ENCODE measurements at regions not wholly inside any gene's neighbourhood (a gene's known extent, or its start where the extent isn't known, plus 50 kb on each side); places are given as distances from the start of the nearest gene placed in this dataset.
"Not testable (repeated sequence)": the region's sequence is repeated elsewhere in the genome, so short reads cannot be mapped to it uniquely, and the experiment has no call there.

DNA sequence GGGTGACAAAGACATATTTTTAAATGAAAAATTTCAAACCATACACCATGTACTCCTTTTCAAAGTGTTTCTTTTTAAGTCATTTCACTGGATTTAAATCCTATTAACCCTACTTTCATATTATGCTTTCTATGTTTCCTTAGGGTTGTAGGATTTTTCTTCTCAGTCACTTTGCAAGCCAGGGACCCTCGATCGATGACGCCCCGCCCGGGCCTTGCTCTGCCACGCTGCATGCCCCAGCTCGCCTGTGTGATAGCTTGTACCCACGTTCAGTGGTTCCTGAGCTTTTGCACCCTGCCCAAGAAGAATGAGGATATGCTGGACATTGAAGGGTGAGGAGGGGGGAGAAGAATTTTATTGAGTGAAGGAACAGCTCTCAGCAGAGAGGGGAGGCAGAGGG, 568.0 kb downstream of the TRIB2 start:
- 83 to 88% methylated on average over 8 of the region's 8 CpGs for WGBS, 2 donors
- Histone ChIP-seq H3K27ac (no peak overlapping the region), H3K4me1 (no peaks in the 10 kb centered on the region), H3K36me3 (no peaks in the 10 kb centered on the region), H3K4me3 (no peak overlapping the region), H3K27me3 (no peaks in the 10 kb centered on the region), H3K9me3 (no peaks in the 10 kb centered on the region)
- no peak for DNase-seq (ENCODE audit: low spot score in 2 of 2)
- TF ChIP-seq EP300 (IDR thresholded peaks at IDR 0.05) (no peak), POLR2A (IDR thresholded peaks at IDR 0.05) (no peak)
- TF ChIP-seq, protein P1, sequence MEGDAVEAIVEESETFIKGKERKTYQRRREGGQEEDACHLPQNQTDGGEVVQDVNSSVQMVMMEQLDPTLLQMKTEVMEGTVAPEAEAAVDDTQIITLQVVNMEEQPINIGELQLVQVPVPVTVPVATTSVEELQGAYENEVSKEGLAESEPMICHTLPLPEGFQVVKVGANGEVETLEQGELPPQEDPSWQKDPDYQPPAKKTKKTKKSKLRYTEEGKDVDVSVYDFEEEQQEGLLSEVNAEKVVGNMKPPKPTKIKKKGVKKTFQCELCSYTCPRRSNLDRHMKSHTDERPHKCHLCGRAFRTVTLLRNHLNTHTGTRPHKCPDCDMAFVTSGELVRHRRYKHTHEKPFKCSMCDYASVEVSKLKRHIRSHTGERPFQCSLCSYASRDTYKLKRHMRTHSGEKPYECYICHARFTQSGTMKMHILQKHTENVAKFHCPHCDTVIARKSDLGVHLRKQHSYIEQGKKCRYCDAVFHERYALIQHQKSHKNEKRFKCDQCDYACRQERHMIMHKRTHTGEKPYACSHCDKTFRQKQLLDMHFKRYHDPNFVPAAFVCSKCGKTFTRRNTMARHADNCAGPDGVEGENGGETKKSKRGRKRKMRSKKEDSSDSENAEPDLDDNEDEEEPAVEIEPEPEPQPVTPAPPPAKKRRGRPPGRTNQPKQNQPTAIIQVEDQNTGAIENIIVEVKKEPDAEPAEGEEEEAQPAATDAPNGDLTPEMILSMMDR (IDR thresholded peaks at IDR 0.05) = no peak

DNA sequence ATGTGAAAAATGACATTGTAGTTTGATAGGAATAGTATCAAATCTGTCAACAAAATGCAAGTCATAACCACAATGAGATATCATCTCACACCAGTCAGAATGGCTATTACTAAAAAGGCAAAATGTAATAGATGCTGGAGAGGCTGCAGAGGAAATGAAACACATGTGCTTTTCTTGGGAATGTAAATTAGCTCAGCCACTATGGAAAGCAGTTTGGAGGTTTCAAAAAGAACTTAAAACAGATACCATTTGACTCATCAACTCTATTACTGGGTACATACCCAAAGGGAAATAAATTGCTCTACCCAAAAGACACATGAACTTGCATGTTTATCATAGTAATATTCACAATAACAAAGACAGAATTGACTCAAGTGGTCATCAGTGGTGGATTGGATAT, 572.6 kb downstream of the TRIB2 start:
- Histone ChIP-seq H3K4me3 (no peak overlapping the region), H3K4me1 (no peaks in the 10 kb centered on the region), H3K27ac (no peak overlapping the region), H3K36me3 (no peaks in the 10 kb centered on the region), H3K9me3 (no peaks in the 10 kb centered on the region), H3K27me3 (no peaks in the 10 kb centered on the region)
- DNase-seq (ENCODE audit: low spot score in 2 of 2) = no peak
- TF ChIP-seq POLR2A (IDR thresholded peaks at IDR 0.05) (no peak), EP300 (IDR thresholded peaks at IDR 0.05) (no peak)
- TF ChIP-seq, protein P1 (IDR thresholded peaks at IDR 0.05) = no peak

DNA sequence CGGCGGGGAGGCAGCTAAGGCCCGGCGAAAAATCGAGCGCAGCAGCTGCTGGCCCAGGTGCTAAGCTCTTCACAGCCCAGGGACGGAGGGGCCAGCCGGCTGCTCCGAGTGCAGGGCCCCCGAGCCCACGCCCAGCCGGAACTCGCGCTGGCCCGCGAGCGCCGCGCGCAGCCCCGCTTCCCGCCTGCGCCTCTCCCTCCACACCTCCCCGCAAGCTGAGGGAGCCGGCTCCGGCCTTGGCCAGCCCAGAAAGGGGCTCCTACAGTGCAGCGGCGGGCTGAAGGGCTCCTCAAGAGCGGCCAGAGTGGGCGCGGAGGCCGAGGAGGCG, 591.7 kb downstream of the TRIB2 start:
- not testable (repeated sequence) for H3K27ac ChIP-seq; H3K27me3 ChIP-seq; DNase-seq (ENCODE audit: low spot score in 2 of 2); H3K36me3 ChIP-seq; H3K4me1 ChIP-seq; H3K4me3 ChIP-seq
- peaks cover 0 to 29% (median 0%) of the 10 kb centered on the region in 4 donors for H3K9me3 ChIP-seq
- WGBS, 2 donors = 93 to 96% methylated on average over 31 to 32 of the region's 33 CpGs

DNA sequence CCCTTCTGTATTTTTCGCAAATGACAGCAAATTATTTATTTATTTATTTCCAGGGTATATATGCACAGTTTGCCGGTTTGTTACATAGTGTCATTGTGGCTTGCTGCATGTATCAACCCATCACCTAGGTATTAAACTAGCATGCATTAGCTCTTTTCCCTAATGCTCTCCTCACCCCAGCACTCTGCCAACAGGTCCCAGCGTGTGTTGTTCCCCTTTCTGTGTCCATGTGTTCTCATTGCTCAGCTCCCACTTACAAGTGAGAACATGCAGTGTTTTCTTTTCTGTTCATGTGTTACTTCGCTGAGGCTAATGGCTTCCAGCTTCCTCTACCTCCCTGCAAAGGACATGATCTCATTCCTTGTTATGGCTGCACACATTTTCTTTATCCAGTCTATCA, 592.3 kb downstream of the TRIB2 start:
- DNase-seq (ENCODE audit: low spot score in 2 of 2) = no peak
- no peak for TF ChIP-seq POLR2A (IDR thresholded peaks at IDR 0.05)
- TF ChIP-seq EP300 (IDR thresholded peaks at IDR 0.05) = no peak
- TF ChIP-seq, protein P1 (IDR thresholded peaks at IDR 0.05) = no peak
- Histone ChIP-seq H3K27me3 (no peaks in the 10 kb centered on the region), H3K4me1 (no peaks in the 10 kb centered on the region), H3K4me3 (no peak overlapping the region), H3K27ac (no peak overlapping the region), H3K36me3 (no peaks in the 10 kb centered on the region), H3K9me3 (peaks cover 0 to 29% (median 0%) of the 10 kb centered on the region in 4 donors)
- 73 to 84% methylated on average over 4 of the region's 4 CpGs for WGBS, 2 donors

DNA sequence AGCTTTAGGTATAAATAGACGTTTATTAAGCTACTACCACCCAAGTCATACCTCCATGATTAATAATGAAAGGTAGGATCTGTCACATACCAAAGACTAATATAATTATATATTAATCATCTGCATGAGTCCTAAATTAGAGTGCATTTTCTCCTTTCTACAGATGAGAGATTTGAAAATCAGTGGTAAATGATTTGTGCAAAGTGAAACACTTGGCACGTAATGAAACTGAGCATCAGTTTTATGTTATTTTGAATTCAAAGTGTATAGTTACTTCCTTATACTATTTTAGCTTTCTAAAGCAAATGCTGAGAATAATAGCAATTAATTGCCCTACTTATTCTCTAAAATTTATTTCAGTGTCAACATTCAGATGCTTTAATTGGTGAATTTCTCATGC, 615.3 kb downstream of the TRIB2 start:
- TF ChIP-seq EP300 (IDR thresholded peaks at IDR 0.05) = no peak
- TF ChIP-seq POLR2A (IDR thresholded peaks at IDR 0.05) = no peak
- TF ChIP-seq, protein P1 (IDR thresholded peaks at IDR 0.05) = no peak
- no peaks in the 10 kb centered on the region for H3K36me3 ChIP-seq
- DNase-seq (ENCODE audit: low spot score in 2 of 2) = no peak
- H3K27ac ChIP-seq = no peak overlapping the region
- no peaks in the 10 kb centered on the region for H3K4me1 ChIP-seq
- WGBS, 2 donors = 75 to 83% methylated on average over 2 of the region's 2 CpGs
- no peaks in the 10 kb centered on the region for H3K27me3 ChIP-seq
- H3K4me3 ChIP-seq = no peak overlapping the region
- no peaks in the 10 kb centered on the region for H3K9me3 ChIP-seq

DNA sequence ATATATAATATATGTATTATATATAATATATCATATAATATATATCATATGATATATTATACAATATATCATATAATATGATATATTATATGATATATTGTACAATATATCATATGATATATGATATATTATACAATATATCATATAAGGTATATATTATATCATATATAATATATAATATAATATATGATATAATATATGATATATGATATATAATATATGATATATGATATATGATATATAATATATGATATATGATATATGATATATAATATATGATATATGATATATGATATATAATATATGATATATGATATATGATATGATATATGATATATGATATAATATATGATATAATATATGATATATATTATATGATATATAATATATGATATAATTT, 617.3 kb downstream of the TRIB2 start:
- not testable (repeated sequence) for H3K4me1 ChIP-seq; H3K27ac ChIP-seq; H3K9me3 ChIP-seq; H3K27me3 ChIP-seq; H3K4me3 ChIP-seq; DNase-seq (ENCODE audit: low spot score in 2 of 2); H3K36me3 ChIP-seq

All from tibial nerve (tissue), 4 donors.